Endodermal cell (in vitro differentiated cells): ENCODE measurements at regions not wholly inside any gene's neighbourhood (a gene's known extent, or its start where the extent isn't known, plus 50 kb on each side); places are given as distances from the start of the nearest gene placed in this dataset.

ENCODE experiments used
- DNase-seq: peaks from one replicate; pipeline ENCODE4 v3.0.0-alpha.2; 2017
- H3K27ac ChIP-seq: 2 replicates; pipeline ENCODE4 v1.5.1; 2013; ENCODE audit warnings: mild to moderate bottlenecking, low read depth, low read length, moderate library complexity
- H3K27me3 ChIP-seq: 2 replicates; pipeline ENCODE4 v1.6.1; 2013; ENCODE audit warnings: mild to moderate bottlenecking, low read length, moderate library complexity; ENCODE audit not compliant: insufficient read depth, control insufficient read depth, poor library complexity, severe bottlenecking
- H3K36me3 ChIP-seq: 2 replicates; pipeline ENCODE4 v1.7.0; 2013; ENCODE audit warnings: mild to moderate bottlenecking, low read length, moderate library complexity; ENCODE audit not compliant: control insufficient read depth, insufficient read depth
- H3K4me1 ChIP-seq: one replicate; pipeline ENCODE4 v1.7.0; 2013; ENCODE audit warnings: low read length; ENCODE audit not compliant: control insufficient read depth, insufficient read depth
- H3K4me3 ChIP-seq: 2 replicates; pipeline ENCODE4 v1.5.1; 2013; ENCODE audit warnings: mild to moderate bottlenecking, low read length, moderate library complexity
- H3K9ac ChIP-seq: 2 replicates; pipeline ENCODE4 v1.6.1; 2013; ENCODE audit warnings: mild to moderate bottlenecking, low read length, moderate library complexity; ENCODE audit not compliant: poor library complexity, severe bottlenecking; ENCODE audit errors: extremely low read depth
- H3K9me3 ChIP-seq: 2 replicates; pipeline ENCODE4 v1.6.1; 2013; ENCODE audit warnings: mild to moderate bottlenecking, low read length, moderate library complexity; ENCODE audit not compliant: control insufficient read depth
- H3K27ac Mint-ChIP-seq: 2 replicates; pipeline ENCODE4 v1.8.0; 2020; ENCODE audit warnings: mixed read lengths
- H3K27me3 Mint-ChIP-seq: 2 replicates; pipeline ENCODE4 v1.8.0; 2021; ENCODE audit warnings: mild to moderate bottlenecking, mixed read lengths; ENCODE audit not compliant: insufficient read depth
- H3K36me3 Mint-ChIP-seq: 2 replicates; pipeline ENCODE4 v1.8.0; 2020; ENCODE audit warnings: low read depth, mixed read lengths
- H3K4me1 Mint-ChIP-seq: 2 replicates; pipeline ENCODE4 v1.8.0; 2020; ENCODE audit warnings: mixed read lengths
- H3K4me3 Mint-ChIP-seq: 2 replicates; pipeline ENCODE4 v1.8.0; 2020; ENCODE audit warnings: mild to moderate bottlenecking, moderate library complexity, mixed read lengths
- H3K9me3 Mint-ChIP-seq: 2 replicates; pipeline ENCODE4 v1.8.0; 2020; ENCODE audit warnings: mild to moderate bottlenecking, mixed read lengths
- WGBS, 2 experiments: methylation state at CpG; one replicate each; pipeline versions ENCODE4 v1.1.5 to v1.1.7; 2013; ENCODE audit warnings: missing lambda C conversion rate in 2 of 2, mixed read lengths in 1 of 2; ENCODE audit not compliant: insufficient coverage in 1 of 2, insufficient read length in 1 of 2; 5-methylcytosine and 5-hydroxymethylcytosine counted together
- TF ChIP-seq, protein P1 (sequence below): fragments of 200-600 bp; sonication (generic); conservative IDR thresholded peaks from 2 replicates; pipeline ENCODE4 v1.5.0; 2021; ENCODE audit warnings: antibody characterized with exemption, mild to moderate bottlenecking

DNA sequence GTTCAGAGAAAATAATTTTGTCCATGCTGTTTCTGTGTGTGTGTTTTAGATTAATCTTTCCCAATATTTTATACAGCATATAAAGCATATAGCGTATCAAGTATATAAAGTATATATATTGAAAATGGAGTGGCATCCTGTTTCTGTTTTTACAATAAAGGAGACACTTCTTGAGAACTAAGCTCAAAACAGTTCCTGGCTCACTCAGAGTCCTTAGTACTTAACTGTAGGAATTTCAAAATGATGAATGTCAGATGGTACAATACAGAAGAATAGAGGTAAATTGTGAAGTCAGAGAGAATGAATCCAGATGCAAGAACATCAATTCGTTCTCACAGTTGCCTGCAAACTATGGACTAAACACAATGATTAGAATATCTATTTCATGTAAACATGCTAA, 68.7 kb upstream of the TAS2R1 start:
- 100% methylated on average over 1 of the region's 2 CpGs; no CpG with 5 or more reads in 1 of the 2 experiments for WGBS, 2 experiments
- no peak overlapping the region for H3K4me3 Mint-ChIP-seq
- TF ChIP-seq, protein P1, sequence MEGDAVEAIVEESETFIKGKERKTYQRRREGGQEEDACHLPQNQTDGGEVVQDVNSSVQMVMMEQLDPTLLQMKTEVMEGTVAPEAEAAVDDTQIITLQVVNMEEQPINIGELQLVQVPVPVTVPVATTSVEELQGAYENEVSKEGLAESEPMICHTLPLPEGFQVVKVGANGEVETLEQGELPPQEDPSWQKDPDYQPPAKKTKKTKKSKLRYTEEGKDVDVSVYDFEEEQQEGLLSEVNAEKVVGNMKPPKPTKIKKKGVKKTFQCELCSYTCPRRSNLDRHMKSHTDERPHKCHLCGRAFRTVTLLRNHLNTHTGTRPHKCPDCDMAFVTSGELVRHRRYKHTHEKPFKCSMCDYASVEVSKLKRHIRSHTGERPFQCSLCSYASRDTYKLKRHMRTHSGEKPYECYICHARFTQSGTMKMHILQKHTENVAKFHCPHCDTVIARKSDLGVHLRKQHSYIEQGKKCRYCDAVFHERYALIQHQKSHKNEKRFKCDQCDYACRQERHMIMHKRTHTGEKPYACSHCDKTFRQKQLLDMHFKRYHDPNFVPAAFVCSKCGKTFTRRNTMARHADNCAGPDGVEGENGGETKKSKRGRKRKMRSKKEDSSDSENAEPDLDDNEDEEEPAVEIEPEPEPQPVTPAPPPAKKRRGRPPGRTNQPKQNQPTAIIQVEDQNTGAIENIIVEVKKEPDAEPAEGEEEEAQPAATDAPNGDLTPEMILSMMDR, result no peak
- no peak overlapping the region for H3K4me3 ChIP-seq
- no peaks in the 10 kb centered on the region for H3K27me3 ChIP-seq
- H3K9me3 Mint-ChIP-seq, result no peaks in the 10 kb centered on the region
- no peaks in the 10 kb centered on the region for H3K9me3 ChIP-seq
- no peaks in the 10 kb centered on the region for H3K27me3 Mint-ChIP-seq
- no peaks in the 10 kb centered on the region for H3K36me3 ChIP-seq
- H3K36me3 Mint-ChIP-seq, result no peaks in the 10 kb centered on the region
- no peak overlapping the region for H3K9ac ChIP-seq
- no peaks in the 10 kb centered on the region for H3K4me1 ChIP-seq
- no peak overlapping the region for H3K27ac ChIP-seq
- no peak overlapping the region for H3K27ac Mint-ChIP-seq
- H3K4me1 Mint-ChIP-seq, result peaks cover 3% of the 10 kb centered on the region
- no peak for DNase-seq

DNA sequence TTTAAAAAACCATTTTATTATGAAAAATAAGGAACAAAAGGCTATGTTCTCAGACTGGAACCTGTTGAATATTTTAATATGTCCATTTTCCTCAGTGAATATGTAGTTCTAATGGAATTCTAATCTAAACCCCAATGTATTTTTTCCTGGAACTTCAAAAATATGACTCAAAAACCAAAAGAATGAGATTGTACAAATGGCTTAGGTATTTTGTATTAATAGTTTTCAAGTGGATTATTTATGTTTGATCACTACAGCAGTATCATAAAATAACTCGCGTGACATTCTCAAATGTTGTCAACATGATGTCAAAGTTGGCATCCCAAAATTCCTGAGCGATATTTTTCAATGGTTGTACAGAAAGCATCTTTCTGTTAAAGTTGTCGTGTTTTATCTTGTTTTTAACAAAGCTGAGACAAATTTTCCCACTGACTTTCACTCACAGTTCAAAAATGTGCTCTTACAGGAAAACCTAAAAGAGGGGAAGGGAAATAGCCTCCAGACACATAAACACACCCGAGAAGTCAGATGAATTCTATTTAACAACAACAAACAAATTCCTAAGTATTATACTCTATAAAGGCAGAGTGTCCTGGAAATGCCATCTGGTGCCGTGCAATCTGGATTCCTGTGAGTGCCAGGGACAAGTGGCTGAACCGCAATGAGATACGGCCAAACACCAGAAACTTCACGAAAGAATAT, 68.1 kb upstream of the TAS2R1 start:
- Mint-ChIP-seq H3K9me3 (no peaks in the 10 kb centered on the region), H3K27ac (no peak overlapping the region), H3K4me3 (no peak overlapping the region), H3K36me3 (no peaks in the 10 kb centered on the region), H3K4me1 (peaks cover 3% of the 10 kb centered on the region), H3K27me3 (no peaks in the 10 kb centered on the region)
- DNase-seq, result no peak
- TF ChIP-seq, protein P1, result no peak
- H3K4me1 ChIP-seq, result no peaks in the 10 kb centered on the region
- H3K9ac ChIP-seq, result no peak overlapping the region
- no peak overlapping the region for H3K27ac ChIP-seq
- no peaks in the 10 kb centered on the region for H3K9me3 ChIP-seq
- H3K27me3 ChIP-seq, result no peaks in the 10 kb centered on the region
- H3K36me3 ChIP-seq, result no peaks in the 10 kb centered on the region
- WGBS, 2 experiments, result 93 to 97% methylated on average over 4 to 9 of the region's 9 CpGs
- H3K4me3 ChIP-seq, result no peak overlapping the region

DNA sequence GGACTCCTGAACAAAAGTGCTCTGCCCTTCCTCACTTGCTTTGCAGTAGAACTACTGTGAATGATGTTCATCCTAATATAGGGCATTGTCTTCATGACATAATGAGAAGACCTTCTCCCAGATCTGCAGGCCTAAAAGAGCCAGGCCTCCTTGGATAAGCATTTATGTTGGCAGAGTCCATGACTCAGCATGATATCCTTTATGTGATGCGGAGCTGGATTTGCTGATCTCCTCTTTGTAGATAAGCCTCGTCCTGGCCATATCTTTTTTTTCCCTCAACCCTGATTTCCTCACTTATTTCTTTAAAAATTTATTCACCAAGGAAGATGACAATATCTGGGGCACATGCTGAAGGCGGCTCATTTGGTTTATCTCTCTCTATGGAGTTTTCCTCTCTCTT, 62.4 kb upstream of the TAS2R1 start:
- WGBS, 2 experiments, result 73% methylated on average over 3 of the region's 3 CpGs; no CpG with 5 or more reads in 1 of the 2 experiments
- H3K4me1 Mint-ChIP-seq, result no peaks in the 10 kb centered on the region
- H3K27me3 Mint-ChIP-seq, result peaks cover 1% of the 10 kb centered on the region
- peaks cover 16% of the 10 kb centered on the region for H3K9me3 ChIP-seq
- peaks cover 2% of the 10 kb centered on the region for H3K36me3 Mint-ChIP-seq
- H3K27ac Mint-ChIP-seq, result no peak overlapping the region
- H3K36me3 ChIP-seq, result no peaks in the 10 kb centered on the region
- no peak overlapping the region for H3K4me3 Mint-ChIP-seq
- peaks cover 8% of the 10 kb centered on the region for H3K9me3 Mint-ChIP-seq
- no peak overlapping the region for H3K9ac ChIP-seq
- no peaks in the 10 kb centered on the region for H3K4me1 ChIP-seq
- H3K27ac ChIP-seq, result no peak overlapping the region
- no peak overlapping the region for H3K4me3 ChIP-seq
- no peak for DNase-seq
- no peaks in the 10 kb centered on the region for H3K27me3 ChIP-seq
- TF ChIP-seq, protein P1, result no peak
